Ascending aorta (tissue), 2 donors: ENCODE measurements at regions not wholly inside any gene's neighbourhood (a gene's known extent, or its start where the extent isn't known, plus 50 kb on each side); places are given as distances from the start of the nearest gene placed in this dataset.

ENCODE experiments used
- DNase-seq, 2 donors: peaks; one replicate each; pipeline ENCODE4 v3.0.0-alpha.2; 2019; ENCODE audit warnings: low spot score in 2 of 2
- H3K27ac ChIP-seq, 2 donors: fragments of 200-600 bp; sonication (generic); one replicate each; pipeline ENCODE4 v1.5.1; 2016 to 2017; ENCODE audit warnings: mild to moderate bottlenecking in 1 of 2
- H3K27me3 ChIP-seq: fragments of 200-600 bp; sonication (generic); one replicate; pipeline ENCODE4 v1.5.1; 2017
- H3K36me3 ChIP-seq, 2 donors: fragments of 200-600 bp; sonication (generic); one replicate each; pipeline ENCODE4 v1.5.1; 2016
- H3K4me1 ChIP-seq, 2 donors: fragments of 200-600 bp; sonication (generic); one replicate each; pipeline ENCODE4 v1.5.1; 2016 to 2017; ENCODE audit warnings: mild to moderate bottlenecking in 1 of 2
- H3K4me3 ChIP-seq, 2 donors: fragments of 200-600 bp; sonication (generic); one replicate each; pipeline ENCODE4 v1.5.1; 2016 to 2017; ENCODE audit warnings: mild to moderate bottlenecking in 1 of 2
- H3K9me3 ChIP-seq, 2 donors: fragments of 200-600 bp; sonication (generic); one replicate each; pipeline ENCODE4 v1.5.1; 2016
- CTCF ChIP-seq, 3 experiments: fragments of 200-600 bp in 2 of 3; fragments of 450-650 bp in 1 of 3; sonication (generic) in 2 of 3; IDR thresholded peaks; one replicate each; pipeline ENCODE4 v1.5.1; 2016 to 2019; ENCODE audit warnings: antibody characterized with exemption in 3 of 3, mild to moderate bottlenecking in 1 of 3, moderate library complexity in 1 of 3
- intact Hi-C: fragments of 100-400 bp; cut with DNase I; formaldehyde crosslinking; loops from one replicate; pipeline ENCODE4 v1.15.1; 2023

- H3K27me3 ChIP-seq: no peaks in the 10 kb centered on the region
- no peak for DNase-seq
- TF ChIP-seq CTCF (IDR thresholded peaks at IDR 0.05): no peak
- no peaks in the 10 kb centered on the region for H3K36me3 ChIP-seq
- H3K4me1 ChIP-seq: no peaks in the 10 kb centered on the region
- H3K27ac ChIP-seq: no peak overlapping the region
- H3K9me3 ChIP-seq: no peaks in the 10 kb centered on the region
- intact Hi-C loops: no loop called here
- H3K4me3 ChIP-seq: no peak overlapping the region
Observed at GRCh38 chr13:33445024-33445423, 159.5 kb upstream of the STARD13 start.

GRCh38 chr13:33445476-33445875 is 159.9 kb upstream of the STARD13 start:
- no peak for DNase-seq
- Histone ChIP-seq H3K36me3 (no peaks in the 10 kb centered on the region), H3K27me3 (no peaks in the 10 kb centered on the region), H3K4me3 (no peak overlapping the region), H3K4me1 (no peaks in the 10 kb centered on the region), H3K9me3 (no peaks in the 10 kb centered on the region), H3K27ac (no peak overlapping the region)
- no peak for TF ChIP-seq CTCF (IDR thresholded peaks at IDR 0.05)
- intact Hi-C loops: no loop called here

- Histone ChIP-seq H3K27me3 (no peaks in the 10 kb centered on the region), H3K4me3 (no peak overlapping the region), H3K27ac (no peak overlapping the region), H3K36me3 (no peaks in the 10 kb centered on the region), H3K4me1 (peaks cover 0 to 2% of the 10 kb centered on the region in 2 donors), H3K9me3 (no peaks in the 10 kb centered on the region)
- TF ChIP-seq CTCF (IDR thresholded peaks at IDR 0.05): no peak
- intact Hi-C loops: no loop called here
- no peak for DNase-seq
Observed at GRCh38 chr13:33446821-33447725, 161.5 kb upstream of the STARD13 start.

- intact Hi-C loops: no loop called here
- Histone ChIP-seq H3K4me3 (no peak overlapping the region), H3K27ac (no peak overlapping the region), H3K36me3 (no peaks in the 10 kb centered on the region), H3K27me3 (no peaks in the 10 kb centered on the region), H3K9me3 (no peaks in the 10 kb centered on the region), H3K4me1 (peaks cover 0 to 14% of the 10 kb centered on the region in 2 donors)
- no peak for TF ChIP-seq CTCF (IDR thresholded peaks at IDR 0.05)
- DNase-seq: no peak
Observed at GRCh38 chr13:33448889-33449288, 163.3 kb upstream of the STARD13 start.

- no peaks in the 10 kb centered on the region for H3K36me3 ChIP-seq
- no peaks in the 10 kb centered on the region for H3K9me3 ChIP-seq
- no peaks in the 10 kb centered on the region for H3K27me3 ChIP-seq
- intact Hi-C loops: loop anchor here (5.0 kb wide), 2 partner anchors 91 to 224 kb away; no protein-coding TSS in a partner anchor
- peaks cover 2 to 27% of the 10 kb centered on the region in 2 donors for H3K4me1 ChIP-seq
- DNase-seq: no peak
- TF ChIP-seq CTCF (IDR thresholded peaks at IDR 0.05): no peak
- no peak overlapping the region for H3K4me3 ChIP-seq
- peak overlapping the region in 1 of 2 donors; percentile 65 for H3K27ac ChIP-seq
Observed at GRCh38 chr13:33450956-33451709, 165.6 kb upstream of the STARD13 start.
